Panc1 (cell line): ENCODE measurements at regions not wholly inside any gene's neighbourhood (a gene's known extent, or its start where the extent isn't known, plus 50 kb on each side); places are given as distances from the start of the nearest gene placed in this dataset.

Source experiments
- ATAC-seq: fragments of 200-7000 bp; cut with Tn5 transposase; 2 replicates; pipeline ENCODE4 v1.9.1; 2020; ENCODE audit warnings: mild to moderate bottlenecking, moderate library complexity
- BruUV-seq: library from RNA; stranded (reverse); fragments of 400-500 nt; replicated peaks from 2 replicates; lab custom pipeline; 2021; lab: Mats Ljungman, UMichigan
- CTCF ChIA-PET: fragments of 300-600 bp; sonication (Branson Sonifier 250); formaldehyde crosslinking; loops from one replicate; lab custom pipeline; 2022; ENCODE audit warnings: antibody characterized with exemption; lab: Charles Lee
- POLR2A ChIA-PET: fragments of 300-600 bp; sonication (Branson Sonifier 250); formaldehyde crosslinking; loops from one replicate; lab custom pipeline; 2022; ENCODE audit warnings: antibody characterized with exemption; lab: Charles Lee
- DNase-seq: peaks from one replicate; pipeline ENCODE4 v3.0.0-alpha.2; 2010; ENCODE audit warnings: low read depth, low spot score
- H3K27ac ChIP-seq: 2 replicates; pipeline ENCODE4 v1.5.1; 2011; ENCODE audit warnings: mild to moderate bottlenecking, low read length, inconsistent platforms
- H3K27me3 ChIP-seq: fragments of 200-500 bp; sonication (Bioruptor generic); 2 replicates; pipeline ENCODE4 v1.6.0; 2014; ENCODE audit warnings: low read length, inconsistent platforms; ENCODE audit not compliant: control insufficient read depth, insufficient read depth
- H3K36me3 ChIP-seq: fragments of 200-500 bp; sonication (Bioruptor generic); 2 replicates; pipeline ENCODE4 v1.5.1; 2014; ENCODE audit warnings: inconsistent platforms, mild to moderate bottlenecking, low read length, moderate library complexity; ENCODE audit not compliant: control insufficient read depth, insufficient read depth
- H3K4me1 ChIP-seq: 2 replicates; pipeline ENCODE4 v1.5.1; 2011; ENCODE audit warnings: inconsistent platforms, mild to moderate bottlenecking, low read length, moderate library complexity; ENCODE audit not compliant: control insufficient read depth, insufficient read depth
- H3K4me3 ChIP-seq, 2 experiments: 2 replicates each; pipeline ENCODE4 v1.5.1; 2011 to 2012; ENCODE audit warnings: low read depth in 2 of 2, low read length in 2 of 2, mild to moderate bottlenecking in 2 of 2, inconsistent platforms in 1 of 2, moderate library complexity in 1 of 2
- H3K9me3 ChIP-seq: fragments of 200-500 bp; sonication (Bioruptor generic); 2 replicates; pipeline ENCODE4 v1.5.1; 2014; ENCODE audit warnings: low read depth, mild to moderate bottlenecking, inconsistent platforms, low read length, moderate library complexity; ENCODE audit not compliant: control insufficient read depth, insufficient read depth
- CTCF ChIP-seq: fragments of 450-650 bp; IDR thresholded peaks from 2 replicates; pipeline ENCODE4 v1.5.1; 2017; ENCODE audit warnings: mild to moderate bottlenecking
- POLR2AphosphoS5 ChIP-seq: IDR thresholded peaks from 2 replicates; pipeline ENCODE4 v1.6.1; 2012; ENCODE audit warnings: mild to moderate bottlenecking, low read depth, low read length, moderate library complexity
- SIN3A ChIP-seq: IDR thresholded peaks from 2 replicates; pipeline ENCODE4 v1.6.1; 2012; ENCODE audit warnings: low read depth, mild to moderate bottlenecking, low read length, moderate library complexity, borderline replicate concordance; ENCODE audit not compliant: insufficient read depth
- TCF7L2 ChIP-seq: IDR thresholded peaks from 2 replicates; pipeline ENCODE4 v1.6.1; 2011; ENCODE audit warnings: mild to moderate bottlenecking, low read depth, low read length, inconsistent platforms
- in situ Hi-C: cut with HindIII; loops from 2 replicates; pipeline ENCODE4 v1.10.0; 2016; ENCODE audit warnings: low sequenced_read_pairs, low pct_unique_long_range_greater_than_20kb
- intact Hi-C: fragments of 100-400 bp; cut with micrococcal nuclease; formaldehyde crosslinking; loops from one replicate; pipeline ENCODE4 v1.10.0; 2022; ENCODE audit not compliant: unreplicated experiment
- TF ChIP-seq, protein P1 (sequence below), 2 experiments: IDR thresholded peaks; 2 replicates each; pipeline ENCODE4 v1.6.1; 2011 to 2012; ENCODE audit warnings: low read depth in 2 of 2, control low read depth in 1 of 2, low read length in 1 of 2, mild to moderate bottlenecking in 1 of 2, moderate library complexity in 1 of 2; ENCODE audit not compliant: insufficient read depth in 1 of 2

- intact Hi-C loops, result no loop called here
- ATAC-seq (no peak), DNase-seq (no peak)
- Histone ChIP-seq H3K27ac (no peak overlapping the region), H3K9me3 (no peaks in the 10 kb centered on the region), H3K36me3 (peaks cover 2% of the 10 kb centered on the region; the same call in 1 of the 2 replicates), H3K27me3 (no peaks in the 10 kb centered on the region), H3K4me1 (no peaks in the 10 kb centered on the region), H3K4me3 (no peak overlapping the region)
- POLR2A ChIA-PET, result no interaction called here
- BruUV-seq, result no TSS peak
- CTCF ChIA-PET, result no interaction called here
- TF ChIP-seq TCF7L2, result no peak
- no peak for TF ChIP-seq CTCF
- TF ChIP-seq, protein P1, sequence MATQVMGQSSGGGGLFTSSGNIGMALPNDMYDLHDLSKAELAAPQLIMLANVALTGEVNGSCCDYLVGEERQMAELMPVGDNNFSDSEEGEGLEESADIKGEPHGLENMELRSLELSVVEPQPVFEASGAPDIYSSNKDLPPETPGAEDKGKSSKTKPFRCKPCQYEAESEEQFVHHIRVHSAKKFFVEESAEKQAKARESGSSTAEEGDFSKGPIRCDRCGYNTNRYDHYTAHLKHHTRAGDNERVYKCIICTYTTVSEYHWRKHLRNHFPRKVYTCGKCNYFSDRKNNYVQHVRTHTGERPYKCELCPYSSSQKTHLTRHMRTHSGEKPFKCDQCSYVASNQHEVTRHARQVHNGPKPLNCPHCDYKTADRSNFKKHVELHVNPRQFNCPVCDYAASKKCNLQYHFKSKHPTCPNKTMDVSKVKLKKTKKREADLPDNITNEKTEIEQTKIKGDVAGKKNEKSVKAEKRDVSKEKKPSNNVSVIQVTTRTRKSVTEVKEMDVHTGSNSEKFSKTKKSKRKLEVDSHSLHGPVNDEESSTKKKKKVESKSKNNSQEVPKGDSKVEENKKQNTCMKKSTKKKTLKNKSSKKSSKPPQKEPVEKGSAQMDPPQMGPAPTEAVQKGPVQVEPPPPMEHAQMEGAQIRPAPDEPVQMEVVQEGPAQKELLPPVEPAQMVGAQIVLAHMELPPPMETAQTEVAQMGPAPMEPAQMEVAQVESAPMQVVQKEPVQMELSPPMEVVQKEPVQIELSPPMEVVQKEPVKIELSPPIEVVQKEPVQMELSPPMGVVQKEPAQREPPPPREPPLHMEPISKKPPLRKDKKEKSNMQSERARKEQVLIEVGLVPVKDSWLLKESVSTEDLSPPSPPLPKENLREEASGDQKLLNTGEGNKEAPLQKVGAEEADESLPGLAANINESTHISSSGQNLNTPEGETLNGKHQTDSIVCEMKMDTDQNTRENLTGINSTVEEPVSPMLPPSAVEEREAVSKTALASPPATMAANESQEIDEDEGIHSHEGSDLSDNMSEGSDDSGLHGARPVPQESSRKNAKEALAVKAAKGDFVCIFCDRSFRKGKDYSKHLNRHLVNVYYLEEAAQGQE (IDR thresholded peaks at IDR 0.05; ENCODE audit: insufficient read depth in 1 of 2, low read depth in 2 of 2, low read length in 1 of 2), result no peak
- no peak for TF ChIP-seq POLR2AphosphoS5
- in situ Hi-C loops, result no loop called here
Measured at GRCh38 chr15:96524676-96525417, 194.3 kb downstream of the NR2F2 start.

- no TSS peak for BruUV-seq
- ATAC-seq (no peak), DNase-seq (no peak)
- Histone ChIP-seq H3K27ac (no peak overlapping the region), H3K9me3 (no peaks in the 10 kb centered on the region), H3K36me3 (no peaks in the 10 kb centered on the region), H3K4me1 (no peaks in the 10 kb centered on the region), H3K27me3 (peaks cover 3% of the 10 kb centered on the region; the same call in 1 of the 2 replicates), H3K4me3 (no peak overlapping the region)
- in situ Hi-C loops, result no loop called here
- no peak for TF ChIP-seq SIN3A
- TF ChIP-seq POLR2AphosphoS5, result no peak
- ChIA-PET CTCF (no interaction called here), POLR2A (no interaction called here)
- intact Hi-C loops, result no loop called here
Measured at GRCh38 chr15:96535148-96535547, 204.6 kb downstream of the NR2F2 start.

GRCh38 chr15:96538491-96538890 is 208.0 kb downstream of the NR2F2 start:
- H3K27ac ChIP-seq, result no peak overlapping the region
- ChIA-PET CTCF (no interaction called here), POLR2A (no interaction called here)
- H3K36me3 ChIP-seq, result no peaks in the 10 kb centered on the region
- in situ Hi-C loops, result no loop called here
- H3K27me3 ChIP-seq, result no peaks in the 10 kb centered on the region; the same call in 1 of the 2 replicates
- no peak for ATAC-seq
- intact Hi-C loops, result no loop called here
- no peak overlapping the region for H3K4me3 ChIP-seq
- no peaks in the 10 kb centered on the region for H3K4me1 ChIP-seq
- no TSS peak for BruUV-seq
- no peak for DNase-seq
- TF ChIP-seq TCF7L2 (no peak), SIN3A (no peak), POLR2AphosphoS5 (no peak), CTCF (no peak)
- TF ChIP-seq, protein P1 (IDR thresholded peaks at IDR 0.05; ENCODE audit: insufficient read depth in 1 of 2, low read depth in 2 of 2, low read length in 1 of 2), result no peak
- H3K9me3 ChIP-seq, result no peaks in the 10 kb centered on the region
